HG03097 (cell line): ENCODE measurements at regions not wholly inside any gene's neighbourhood (a gene's known extent, or its start where the extent isn't known, plus 50 kb on each side); places are given as distances from the start of the nearest gene placed in this dataset.
"Not testable (repeated sequence)": the region's sequence is repeated elsewhere in the genome, so short reads cannot be mapped to it uniquely, and the experiment has no call there.

Source experiments
- ATAC-seq: cut with Tn5 transposase; IDR thresholded peaks from one replicate; pipeline ENCODE4 v1.9.1; 2021; ENCODE audit not compliant: unreplicated experiment, low FRiP score

DNA sequence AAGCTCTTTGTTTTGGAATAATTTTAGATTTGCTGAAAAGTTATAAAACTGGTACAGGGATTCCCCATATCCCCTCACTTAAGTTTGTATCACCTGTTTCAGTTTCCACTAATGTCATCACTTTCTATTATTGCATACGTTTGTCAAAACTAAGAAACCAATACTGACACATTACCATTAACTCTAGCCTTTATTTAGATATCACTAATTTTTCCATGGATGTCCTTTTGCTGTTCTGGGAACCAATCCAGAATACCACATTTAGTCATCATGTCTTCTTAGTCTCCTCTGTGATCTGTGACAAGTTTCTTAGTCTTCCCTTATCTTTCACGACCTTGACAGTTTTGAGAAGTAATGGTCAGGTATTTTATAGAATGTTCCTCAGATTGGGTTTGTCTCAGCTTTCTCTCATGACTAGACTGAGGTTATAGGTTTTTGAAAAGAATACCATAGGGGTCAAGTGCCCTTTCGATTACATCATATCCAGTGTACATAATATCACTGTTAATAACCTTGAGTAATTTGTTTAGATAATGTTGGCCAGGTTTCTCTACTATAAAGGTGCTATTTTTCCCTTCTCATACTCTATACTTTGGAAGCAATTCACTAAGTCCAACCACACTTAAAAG lies 51.9 kb upstream of the NMUR2 start:
- no peak for ATAC-seq

DNA sequence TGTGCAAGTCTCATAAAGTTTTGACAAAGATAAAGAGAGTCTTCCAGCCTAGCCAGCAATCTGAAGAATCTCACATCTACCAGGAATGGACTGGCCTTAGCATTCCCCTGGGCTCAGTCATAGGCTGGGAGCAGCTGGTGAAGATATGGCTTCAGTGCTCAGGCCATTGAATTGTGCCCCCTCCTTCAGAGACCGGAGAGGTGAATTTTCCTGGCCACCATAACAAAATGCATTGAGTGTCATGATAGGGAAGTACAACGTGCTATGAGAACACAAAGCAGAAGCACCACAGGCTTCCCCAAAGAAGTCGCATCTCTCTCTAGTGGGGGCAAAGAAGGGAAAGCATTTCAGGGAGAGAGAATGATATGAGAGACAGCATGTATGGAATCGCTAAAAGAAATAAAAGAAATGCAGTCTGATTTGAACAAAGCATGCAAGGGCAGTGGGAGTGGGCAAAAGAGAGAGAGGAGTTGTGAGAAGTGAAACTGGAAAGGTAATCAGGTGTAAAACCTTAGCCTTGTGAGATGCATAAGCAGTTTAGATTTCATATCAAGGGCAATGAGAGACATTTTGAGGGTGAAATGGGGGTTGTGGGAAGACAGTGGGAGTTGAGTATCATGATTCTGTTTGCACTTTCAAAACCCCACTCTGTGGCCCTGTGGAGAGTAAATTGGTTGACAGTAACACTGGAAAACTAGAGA lies 57.1 kb upstream of the NMUR2 start:
- peak; percentile 89 for ATAC-seq

DNA sequence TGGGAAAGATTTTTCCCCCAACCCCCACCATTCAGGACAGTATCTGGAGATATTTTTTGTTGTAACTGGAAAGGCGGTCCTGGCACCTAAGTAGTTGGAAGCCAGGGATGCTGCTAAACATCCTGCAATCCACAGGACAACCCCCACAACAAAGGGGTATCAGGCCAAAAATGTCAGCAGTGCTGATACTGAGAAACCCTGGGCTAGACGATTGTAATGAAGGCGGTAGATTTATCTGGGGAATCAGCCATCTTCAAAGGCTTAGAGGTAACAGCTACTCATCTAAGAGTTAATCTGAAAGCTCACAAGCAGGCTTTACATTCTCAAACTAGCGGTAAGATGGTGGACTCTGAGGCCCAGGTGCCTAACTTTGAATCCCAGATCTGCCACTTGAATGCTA lies 59.0 kb upstream of the NMUR2 start:
- ATAC-seq = no peak

DNA sequence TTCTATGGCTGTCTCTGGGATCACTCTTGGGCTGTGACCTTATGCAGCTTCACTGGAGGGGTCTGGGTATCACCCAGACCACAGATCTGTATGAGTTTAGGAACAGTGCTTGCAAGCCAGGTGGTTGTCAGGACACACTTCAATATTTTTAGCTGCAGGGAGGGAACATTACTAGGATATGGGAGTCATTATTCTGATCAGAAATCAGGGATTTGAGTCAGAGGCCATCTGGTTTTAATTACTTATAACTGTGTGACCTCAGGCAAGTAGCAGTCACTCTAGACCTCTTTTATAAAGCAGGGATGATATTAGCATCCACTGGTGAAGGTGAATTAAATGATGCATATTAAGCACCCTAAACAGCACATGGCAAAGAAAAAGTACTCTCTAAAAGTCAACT lies 60.1 kb upstream of the NMUR2 start:
- ATAC-seq = no peak

DNA sequence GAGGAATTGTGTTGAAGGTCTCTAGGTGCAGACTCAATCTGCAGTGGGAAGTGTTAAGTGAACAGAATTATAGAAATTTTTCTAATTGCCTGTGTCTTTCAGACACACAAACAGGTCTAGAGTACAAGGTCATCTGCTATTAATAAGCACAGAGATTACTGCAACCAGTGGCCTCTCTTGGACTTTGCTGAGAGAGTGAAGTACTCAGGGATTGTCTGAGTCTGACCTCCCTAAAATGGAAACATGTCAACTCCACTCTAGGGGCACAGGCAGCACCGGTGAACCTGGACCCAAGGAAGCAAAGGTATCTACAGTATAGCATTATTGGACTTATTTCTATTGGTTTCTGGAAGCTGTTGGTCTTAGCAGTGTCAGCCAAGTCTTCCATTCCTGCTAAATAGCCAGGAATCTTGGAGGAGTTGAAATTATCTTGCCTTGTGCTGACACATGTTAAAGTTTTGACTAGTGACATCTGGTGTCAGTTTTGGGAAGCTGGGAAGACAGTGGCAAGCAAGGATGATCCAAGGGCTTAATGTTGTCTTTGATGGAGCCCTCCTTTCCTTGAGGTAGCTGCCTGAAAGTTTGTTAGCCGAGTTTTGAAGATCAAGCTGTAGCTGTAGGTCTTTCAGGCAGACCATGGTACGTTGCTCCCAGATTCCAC lies 61.1 kb upstream of the NMUR2 start:
- no peak for ATAC-seq

DNA sequence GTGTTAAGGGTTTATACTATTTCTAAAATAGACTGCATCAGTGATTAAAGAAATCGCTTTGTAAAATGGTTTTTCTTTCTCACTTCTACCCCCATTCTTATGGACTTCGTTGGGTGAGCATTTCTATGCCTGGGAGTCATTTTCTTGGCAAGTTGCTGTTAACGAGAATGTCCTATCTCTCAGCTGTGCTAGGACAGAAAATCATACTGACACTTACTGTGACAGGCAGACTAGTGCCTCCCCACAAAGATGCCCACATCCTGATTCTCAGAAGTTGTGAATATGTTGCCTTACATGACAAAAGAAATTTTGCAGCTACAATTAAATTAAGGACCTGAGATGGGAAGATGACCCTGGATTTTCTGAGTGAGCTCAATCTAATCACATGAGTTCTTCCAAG lies 65.1 kb upstream of the NMUR2 start:
- no peak for ATAC-seq

DNA sequence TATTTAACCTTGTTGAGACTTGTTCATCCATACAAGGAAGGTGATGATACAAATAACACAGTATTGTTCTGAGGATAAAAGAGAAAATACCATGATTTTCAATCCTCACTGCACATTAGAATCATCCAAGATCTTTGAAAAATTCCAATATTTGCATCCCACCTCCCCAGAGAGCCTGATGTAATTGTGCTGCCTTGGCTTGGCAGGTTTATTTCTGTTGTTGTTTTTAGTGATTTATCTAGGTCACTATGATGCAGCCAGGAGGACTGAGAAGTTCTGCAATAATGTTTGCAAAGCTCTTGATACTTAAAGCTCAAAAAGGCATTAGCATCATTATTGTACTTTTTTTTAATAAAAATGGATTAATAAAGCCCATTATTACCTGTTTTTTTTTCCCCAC lies 67.0 kb upstream of the NMUR2 start:
- no peak for ATAC-seq

DNA sequence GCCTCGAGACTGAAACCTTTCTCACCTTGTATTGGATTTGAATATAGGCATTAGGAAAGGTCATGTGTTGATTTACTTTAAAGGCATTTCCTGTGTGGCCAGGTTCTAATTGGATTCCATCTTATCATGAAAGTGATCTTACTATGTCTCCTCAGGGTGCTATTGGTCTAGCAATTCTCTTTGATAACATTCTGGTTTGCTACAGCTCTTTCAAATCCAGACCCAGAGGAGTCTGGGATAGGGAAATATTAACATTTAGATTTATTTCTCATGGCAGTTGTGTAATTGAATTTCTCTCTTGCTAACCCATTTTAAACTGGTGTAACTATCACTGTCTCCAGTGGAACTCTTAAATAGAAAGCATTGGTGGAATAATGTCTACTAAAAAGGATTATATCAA lies 69.9 kb upstream of the NMUR2 start:
- no peak for ATAC-seq

DNA sequence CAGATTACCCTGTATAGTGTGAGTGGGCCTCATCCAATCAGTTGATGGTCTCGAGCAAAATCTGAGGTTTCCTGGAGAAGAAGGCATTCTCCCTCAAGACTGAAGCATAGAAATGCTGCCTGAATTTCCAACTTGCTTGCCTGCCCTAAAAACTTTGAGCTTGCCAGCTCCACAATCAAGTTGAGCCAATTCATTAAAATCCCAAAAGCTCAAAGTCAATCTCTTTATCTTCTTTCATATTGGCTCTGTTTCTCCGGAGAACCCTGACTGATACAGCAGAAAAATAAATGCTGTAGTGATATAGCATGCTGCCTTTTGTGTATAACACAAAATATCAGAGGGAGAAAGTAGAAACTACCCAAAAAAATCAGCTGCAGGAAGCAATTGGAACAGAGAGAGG lies 72.5 kb upstream of the NMUR2 start:
- ATAC-seq = no peak

DNA sequence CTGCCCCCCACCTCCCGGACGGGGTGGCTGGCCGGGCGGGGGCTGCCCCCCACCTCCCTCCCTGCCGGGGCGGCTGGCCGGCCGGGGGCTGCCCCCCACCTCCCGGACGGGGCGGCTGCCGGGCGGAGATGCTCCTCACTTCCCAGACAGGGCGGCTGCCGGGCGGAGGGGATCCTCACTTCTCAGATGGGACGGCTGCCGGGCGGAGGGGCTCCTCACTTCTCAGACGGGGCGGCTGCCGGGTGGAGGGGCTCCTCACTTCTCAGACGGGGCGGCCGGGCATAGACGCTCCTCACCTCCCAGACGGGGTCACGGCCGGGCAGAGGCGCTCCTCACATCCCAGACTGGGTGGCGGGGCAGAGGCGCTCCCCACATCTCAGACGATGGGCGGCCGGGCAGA lies 74.8 kb upstream of the NMUR2 start:
- not testable (repeated sequence) for ATAC-seq

DNA sequence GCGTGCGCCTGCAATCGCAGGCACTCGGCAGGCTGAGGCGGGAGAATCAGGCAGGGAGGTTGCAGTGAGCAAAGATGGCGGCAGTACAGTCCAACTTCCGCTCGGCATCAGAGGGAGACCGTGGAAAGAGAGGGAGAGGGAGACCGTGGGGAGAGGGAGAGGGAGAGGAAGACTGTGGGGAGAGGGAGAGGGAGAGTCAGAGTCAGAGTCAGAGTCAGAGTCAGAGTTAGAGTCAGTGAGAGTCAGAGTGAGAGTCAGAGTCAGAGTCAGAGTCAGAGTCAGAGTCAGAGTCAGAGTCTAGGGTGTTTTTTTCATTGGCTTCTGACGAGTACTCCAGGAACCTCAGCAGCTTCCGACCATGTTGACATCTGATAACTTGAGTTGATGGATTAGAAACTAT lies 75.6 kb upstream of the NMUR2 start:
- ATAC-seq = not testable (repeated sequence)

DNA sequence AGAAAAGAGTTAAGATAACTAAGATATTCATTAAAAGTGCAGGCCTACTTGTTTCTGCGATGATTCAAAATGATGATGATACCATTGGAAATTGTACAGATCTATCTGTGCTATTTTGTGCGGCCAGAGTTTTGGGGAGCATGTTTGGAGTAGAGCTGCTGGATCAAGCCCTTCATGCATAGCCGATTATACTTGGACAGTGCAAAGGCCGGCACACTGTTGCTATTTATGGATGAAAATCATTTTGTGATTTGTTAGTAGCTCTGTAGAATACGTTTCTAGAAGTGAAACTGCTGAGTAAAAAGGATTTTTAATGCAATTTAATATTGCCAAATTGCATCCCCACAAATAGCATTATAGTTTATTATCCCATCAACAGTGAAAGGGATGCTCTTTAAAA lies 82.1 kb upstream of the NMUR2 start:
- no peak for ATAC-seq

DNA sequence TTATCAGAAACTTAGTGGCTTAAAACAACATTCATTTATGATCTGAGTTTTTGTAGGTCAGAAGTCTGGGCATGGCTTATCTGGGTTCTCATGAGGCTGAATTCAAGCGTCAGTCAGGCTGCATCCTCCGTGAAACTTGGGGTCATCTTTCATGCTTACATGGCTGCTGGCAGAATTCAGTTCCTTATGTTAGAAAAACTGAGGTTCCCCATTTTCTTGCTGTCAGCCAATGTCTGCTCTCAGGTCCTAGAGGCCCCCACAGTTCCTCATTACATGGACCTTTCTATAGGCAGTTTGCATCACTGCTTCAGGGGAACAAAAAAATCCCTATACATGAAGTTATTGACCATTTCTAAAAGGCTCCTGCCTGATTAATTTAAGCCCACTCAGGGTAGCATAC lies 83.8 kb upstream of the NMUR2 start:
- no peak for ATAC-seq

DNA sequence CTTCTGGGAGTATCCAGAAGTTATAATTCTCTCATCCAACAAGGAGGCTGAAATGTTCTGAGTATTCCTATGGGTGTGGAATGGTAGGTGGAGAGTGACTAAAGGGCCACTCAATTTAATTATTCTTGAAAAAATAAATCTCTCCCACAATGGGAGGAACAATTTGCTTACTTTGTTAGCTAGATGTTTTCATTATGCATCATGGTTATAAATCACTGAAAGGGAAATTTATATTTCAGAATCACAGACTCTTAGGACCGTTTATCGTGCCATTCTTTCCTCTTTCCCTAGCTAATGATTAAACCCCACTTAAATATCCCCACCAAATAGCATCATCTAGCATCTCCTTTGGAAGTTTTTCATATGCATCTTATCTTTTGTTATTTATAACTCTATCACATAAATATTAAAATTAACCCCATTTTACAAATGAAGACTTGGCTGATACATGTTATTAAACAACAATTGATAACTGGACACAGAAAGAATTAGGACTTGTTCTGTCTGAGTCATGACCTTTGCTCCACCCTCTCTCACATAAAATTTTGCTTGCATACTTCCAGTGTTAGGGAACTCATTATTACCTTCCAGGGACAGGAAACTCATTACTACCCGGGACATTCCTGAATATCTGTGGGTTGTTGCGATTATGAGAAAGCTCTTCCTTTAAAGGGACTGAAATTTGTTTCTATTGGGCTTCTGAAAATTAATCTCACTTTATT lies 94.9 kb upstream of the NMUR2 start:
- ATAC-seq = no peak

DNA sequence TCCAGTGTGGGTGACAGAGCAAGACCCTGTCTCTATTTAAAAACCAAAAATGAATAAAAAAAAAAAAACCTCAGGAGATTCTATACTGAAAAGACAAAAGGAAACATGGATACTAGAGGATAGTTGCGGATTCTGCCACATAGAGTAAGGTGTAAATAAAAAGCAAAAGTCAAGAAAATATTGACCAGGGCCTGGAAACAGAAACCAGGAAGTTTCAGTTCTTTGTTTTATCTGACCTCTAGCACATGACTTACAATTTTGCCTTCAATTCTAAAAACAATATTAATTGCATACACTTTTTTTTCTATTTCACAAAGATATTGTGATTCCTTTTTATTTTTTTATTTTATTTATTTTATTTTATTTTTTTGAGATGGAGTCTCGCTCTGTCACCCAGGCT lies 96.2 kb upstream of the NMUR2 start:
- no peak for ATAC-seq

DNA sequence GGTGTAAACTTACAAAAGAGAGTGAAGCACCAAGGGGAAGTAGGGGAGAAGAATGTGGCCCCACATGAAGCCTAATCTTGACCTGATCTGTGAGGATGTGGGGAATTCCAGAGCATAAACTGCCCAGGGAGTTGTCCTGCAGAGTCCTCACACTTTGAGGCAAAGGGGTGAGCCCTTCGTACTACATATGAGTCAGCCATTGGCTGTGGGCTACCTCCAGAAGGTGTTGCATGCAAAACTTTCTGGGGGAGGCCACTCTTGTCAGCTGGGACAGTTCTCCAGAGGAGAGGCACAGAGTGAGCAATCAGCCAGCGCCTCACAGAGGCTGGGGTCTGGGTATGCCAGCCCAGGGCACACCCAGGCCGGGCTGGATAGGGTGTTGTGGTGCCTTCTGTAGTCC lies 98.1 kb upstream of the NMUR2 start:
- ATAC-seq = no peak

DNA sequence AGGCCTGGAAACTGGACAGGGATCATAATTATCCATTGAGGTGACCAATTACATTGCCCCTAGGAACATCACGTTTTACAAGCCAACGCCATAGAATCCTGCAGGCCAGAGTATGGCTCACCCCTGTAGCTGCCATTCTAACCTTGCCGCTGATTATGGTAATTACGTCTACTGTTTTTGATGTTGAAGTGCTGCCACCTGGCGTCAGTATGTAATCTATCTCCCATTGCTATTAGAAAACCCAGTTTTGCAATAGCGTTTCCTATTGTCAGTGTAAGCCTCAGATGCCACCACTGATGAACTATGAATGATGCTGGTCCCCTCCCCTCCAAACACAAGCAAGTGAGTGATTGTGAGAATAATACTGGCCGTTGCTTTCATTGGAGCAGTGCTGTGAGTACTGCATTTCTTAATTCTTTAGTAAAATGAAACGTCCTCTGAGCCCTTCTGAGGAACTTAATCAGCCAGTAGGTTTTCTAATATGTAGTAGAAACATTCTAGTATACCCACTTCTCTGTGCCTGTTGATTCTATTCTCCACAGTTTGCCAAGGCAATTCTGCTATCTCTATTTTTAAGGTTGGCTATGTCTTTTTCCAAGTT lies 100.5 kb upstream of the NMUR2 start:
- peak; percentile 72 for ATAC-seq

DNA sequence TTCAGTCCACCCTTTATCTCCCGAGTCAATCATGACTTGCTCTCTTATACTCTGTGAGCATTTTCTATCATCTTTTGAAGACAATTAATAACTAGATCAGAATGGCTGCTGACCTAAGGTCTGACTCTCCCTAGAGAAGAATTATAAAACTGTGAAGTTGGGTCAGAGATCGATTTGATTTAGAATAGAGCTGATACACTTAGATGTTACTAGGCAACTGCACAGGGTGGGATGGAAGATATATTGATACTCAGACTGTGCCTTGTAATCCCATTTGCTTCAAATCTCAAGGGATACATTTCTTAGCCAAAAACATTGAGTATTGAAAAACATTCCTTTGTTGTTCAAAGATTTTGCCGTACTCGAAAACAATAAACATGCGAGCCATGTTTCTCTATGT lies 106.0 kb upstream of the NMUR2 start:
- no peak for ATAC-seq

DNA sequence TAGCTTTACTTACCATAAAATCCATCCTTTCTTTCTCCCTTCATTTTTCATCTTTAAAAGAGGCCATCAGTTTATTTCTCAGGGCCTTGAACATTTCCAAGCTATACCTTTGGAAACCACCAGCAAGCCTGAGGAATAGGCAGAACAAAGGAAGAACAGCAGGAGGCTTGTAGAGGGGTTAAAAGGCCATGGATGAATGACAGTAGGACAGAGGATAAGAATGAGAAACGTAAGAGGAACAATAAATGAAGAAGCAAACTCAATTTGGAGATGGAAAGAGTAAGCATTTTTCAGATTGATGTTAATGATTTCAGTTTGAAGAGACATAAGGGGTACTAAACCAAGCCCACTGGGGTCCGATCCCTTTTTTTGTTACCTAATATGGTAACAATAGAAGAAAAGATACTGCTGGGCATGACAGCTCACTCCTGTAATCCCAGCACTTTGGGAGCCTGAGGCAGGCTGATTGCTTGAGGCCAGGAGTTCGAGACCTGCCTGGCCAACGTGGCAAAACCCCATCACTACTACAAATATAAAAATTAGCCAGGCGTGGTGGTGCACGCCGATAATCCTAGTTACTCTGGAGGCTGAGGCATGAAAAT lies 106.6 kb upstream of the NMUR2 start:
- no peak for ATAC-seq

DNA sequence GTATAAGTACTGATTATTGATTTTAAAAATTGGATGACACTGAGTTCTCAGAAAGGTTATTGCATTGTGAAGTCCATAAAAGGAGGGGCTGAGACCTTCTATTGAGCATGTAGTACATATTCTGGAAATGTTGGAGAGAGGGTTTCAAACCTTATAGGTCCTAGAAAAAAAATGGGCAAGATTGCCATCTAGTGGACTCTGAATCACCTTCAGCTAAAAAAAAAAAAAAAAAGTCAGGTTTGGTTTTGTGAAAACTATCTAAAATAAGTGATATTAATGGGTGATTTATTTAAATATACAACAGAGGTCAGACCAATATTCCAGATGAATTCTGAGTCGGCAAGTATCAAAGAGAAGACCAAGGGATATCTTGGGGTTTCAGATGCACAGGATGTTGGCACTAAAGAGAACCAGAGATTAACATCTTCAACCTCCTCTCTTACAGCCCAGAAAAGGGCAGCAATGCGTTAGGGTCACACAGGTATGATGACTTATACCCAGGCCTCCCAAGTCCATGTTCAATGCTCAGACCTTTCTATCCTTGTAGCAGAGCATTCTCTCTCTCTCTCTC lies 109.8 kb upstream of the NMUR2 start:
- ATAC-seq = no peak
